Adrenal gland (tissue), 5 donors: ENCODE measurements at regions not wholly inside any gene's neighbourhood (a gene's known extent, or its start where the extent isn't known, plus 50 kb on each side); places are given as distances from the start of the nearest gene placed in this dataset.

Source experiments
- CTCF ChIP-seq, 6 experiments: fragments of 450-650 bp in 4 of 6; fragments of 200-600 bp in 2 of 6; sonication (generic) in 1 of 6; IDR thresholded peaks; 1 replicate in 5 of 6; 2 replicates in 1 of 6; pipeline versions ENCODE4 v1.5.1 to v1.8.0; 2016 to 2021; ENCODE audit warnings: antibody characterized with exemption in 6 of 6, mild to moderate bottlenecking in 2 of 6, moderate library complexity in 1 of 6
- POLR2A ChIP-seq, 2 donors: fragments of 450-650 bp; IDR thresholded peaks; one replicate each; pipeline ENCODE4 v1.6.1; 2017; ENCODE audit warnings: antibody characterized with exemption in 2 of 2, mild to moderate bottlenecking in 2 of 2, moderate library complexity in 1 of 2
- donor health status: DM: no; HTN: no; CAD: no.

- TF ChIP-seq POLR2A (IDR thresholded peaks at IDR 0.05) (no peak), CTCF (IDR thresholded peaks at IDR 0.05) (no peak)
Measured at GRCh38 chr6:95242560-95242959, 334.8 kb upstream of the MANEA start.
